HepG2 (cell line): ENCODE measurements at regions not wholly inside any gene's neighbourhood (a gene's known extent, or its start where the extent isn't known, plus 50 kb on each side); places are given as distances from the start of the nearest gene placed in this dataset.

Experiments
- ATAC-seq: fragments of 200-7000 bp; cut with Tn5 transposase; 3 replicates; pipeline ENCODE4 v1.9.1; 2020; ENCODE audit warnings: mild to moderate bottlenecking, moderate library complexity
- BruUV-seq: library from RNA; stranded (reverse); fragments of 400-500 nt; replicated peaks from 2 replicates; lab custom pipeline; 2021; lab: Mats Ljungman, UMichigan
- CTCF ChIA-PET: fragments of 300-600 bp; formaldehyde crosslinking; extraction: SDS; loops from one replicate; lab custom pipeline; 2021; ENCODE audit warnings: low total read pairs, inconsistent platforms, low intra/inter-chr PET ratio; lab: Yijun Ruan, JAX
- POLR2A ChIA-PET: fragments of 350-600 bp; sonication (Branson Sonifier 250); formaldehyde crosslinking; loops from one replicate; lab custom pipeline; 2020; ENCODE audit warnings: antibody characterized with exemption, inconsistent platforms; lab: Yijun Ruan, JAX
- DNase-seq: peaks from one replicate; pipeline ENCODE4 v3.0.0-alpha.2; 2015; ENCODE audit warnings: low spot score
- FAIRE-seq: peaks from 3 replicates; lab custom pipeline; 2011; peaks lifted over from hg19 to GRCh38; lab: Jason Lieb, UNC
- H2AFZ ChIP-seq: one replicate; pipeline ENCODE4 v1.6.1; 2011; ENCODE audit warnings: low read length, inconsistent platforms
- H3K27ac ChIP-seq: fragments of 300-600 bp; 3 replicates; pipeline ENCODE4 v1.8.0; 2011; ENCODE audit warnings: mixed run types, mild to moderate bottlenecking, mixed read lengths, low read length, inconsistent platforms; ENCODE audit not compliant: insufficient read depth; ENCODE audit errors: extremely low read length
- H3K27me3 ChIP-seq, 2 experiments: fragments of 200-600 bp in 1 of 2; 2 replicates in 1 of 2; 3 replicates in 1 of 2; pipeline versions ENCODE4 v1.6.0 to v1.8.0; 2011; ENCODE audit warnings: low read length in 2 of 2, mild to moderate bottlenecking in 2 of 2, moderate library complexity in 2 of 2, inconsistent platforms in 1 of 2; ENCODE audit not compliant: insufficient read depth in 2 of 2, control insufficient read depth in 1 of 2
- H3K36me3 ChIP-seq, 2 experiments: fragments of 200-600 bp in 1 of 2; replicated peaks in 1 of 2; 2 replicates in 1 of 2; 3 replicates in 1 of 2; pipeline versions ENCODE4 v1.5.1 to v1.8.0; 2011; ENCODE audit warnings: low read length in 2 of 2, inconsistent platforms in 1 of 2; ENCODE audit not compliant: insufficient read depth in 2 of 2, control insufficient read depth in 1 of 2
- H3K4me1 ChIP-seq: 2 replicates; pipeline ENCODE4 v1.5.1; 2012; ENCODE audit warnings: low read length, inconsistent platforms; ENCODE audit not compliant: insufficient read depth
- H3K4me2 ChIP-seq: 2 replicates; pipeline ENCODE4 v1.6.0; 2011; ENCODE audit warnings: low read depth, low read length, inconsistent platforms
- H3K4me3 ChIP-seq, 3 experiments: fragments of 200-600 bp in 1 of 3; sonication (generic), shearing (Covaris generic) in 1 of 3; replicated peaks in 1 of 3; 2 replicates each; pipeline ENCODE4 v1.5.1; 2011 to 2016; ENCODE audit warnings: low read length in 3 of 3, inconsistent platforms in 2 of 3, low read depth in 2 of 3, mild to moderate bottlenecking in 2 of 3, control low read depth in 1 of 3, mixed read lengths in 1 of 3; ENCODE audit not compliant: insufficient read depth in 1 of 3
- H3K79me2 ChIP-seq: one replicate; pipeline ENCODE4 v1.6.1; 2011; ENCODE audit warnings: low read length, inconsistent platforms; ENCODE audit not compliant: insufficient read depth
- H3K9ac ChIP-seq: 2 replicates; pipeline ENCODE4 v1.6.0; 2011; ENCODE audit warnings: mild to moderate bottlenecking, low read depth, low read length, inconsistent platforms; ENCODE audit not compliant: insufficient read depth
- H3K9me3 ChIP-seq: 2 replicates; pipeline ENCODE4 v1.5.1; 2012; ENCODE audit warnings: mild to moderate bottlenecking, low read length
- H4K20me1 ChIP-seq: 2 replicates; pipeline ENCODE4 v1.6.0; 2011; ENCODE audit warnings: inconsistent platforms, mild to moderate bottlenecking, low read length, moderate library complexity; ENCODE audit not compliant: insufficient read depth
- CEBPB ChIP-seq: IDR thresholded peaks from 2 replicates; pipeline ENCODE4 v1.6.1; 2011; ENCODE audit warnings: low read depth, low read length, improper control_type of control experiment, borderline replicate concordance
- FIP1L1 ChIP-seq: fragments of 200-400 bp; formaldehyde crosslinking; IDR thresholded peaks from 2 replicates; pipeline ENCODE4 v1.6.1; 2018; ENCODE audit warnings: low read depth, mild to moderate bottlenecking, low read length, moderate library complexity, borderline replicate concordance; ENCODE audit not compliant: insufficient read depth
- HHEX ChIP-seq: IDR thresholded peaks from 2 replicates; pipeline ENCODE4 v1.6.1; 2016; ENCODE audit warnings: control low read depth
- HMG20A ChIP-seq: IDR thresholded peaks from 2 replicates; pipeline ENCODE4 v1.6.1; 2016; ENCODE audit warnings: borderline replicate concordance
- KLF13 ChIP-seq: sonication (generic); formaldehyde crosslinking; IDR thresholded peaks from 2 replicates; pipeline ENCODE4 v1.4.0; 2020; ENCODE audit warnings: mild to moderate bottlenecking, missing genetic modification reagents
- MXD4 ChIP-seq: IDR thresholded peaks from 2 replicates; pipeline ENCODE4 v1.6.1; 2016; ENCODE audit warnings: mild to moderate bottlenecking, missing biosample characterization, missing genetic modification reagents
- PAWR ChIP-seq: sonication (generic); formaldehyde crosslinking; IDR thresholded peaks from 2 replicates; pipeline ENCODE4 v1.4.0; 2020; ENCODE audit warnings: missing genetic modification reagents, mild to moderate bottlenecking, borderline replicate concordance
- RFX5 ChIP-seq: IDR thresholded peaks from 2 replicates; pipeline ENCODE4 v1.6.1; 2011; ENCODE audit warnings: low read depth, low read length, improper control_type of control experiment
- SOX5 ChIP-seq: IDR thresholded peaks from 2 replicates; pipeline ENCODE4 v1.6.1; 2016; ENCODE audit warnings: borderline replicate concordance
- ZFY ChIP-seq: sonication (generic); formaldehyde crosslinking; IDR thresholded peaks from 2 replicates; pipeline ENCODE4 v1.4.0; 2020; ENCODE audit warnings: missing genetic modification reagents
- ZNF337 ChIP-seq: sonication (generic); formaldehyde crosslinking; IDR thresholded peaks from 2 replicates; pipeline ENCODE4 v1.5.1; 2020; ENCODE audit warnings: missing genetic modification reagents, low read depth, mild to moderate bottlenecking, borderline replicate concordance
- ZNF382 ChIP-seq: sonication (generic); formaldehyde crosslinking; IDR thresholded peaks from 2 replicates; pipeline ENCODE4 v1.5.0; 2020; ENCODE audit warnings: missing genetic modification reagents, mild to moderate bottlenecking, borderline replicate concordance
- ZNF83 ChIP-seq: sonication (generic); formaldehyde crosslinking; IDR thresholded peaks from 2 replicates; pipeline ENCODE4 v1.4.0; 2020; ENCODE audit warnings: missing genetic modification reagents, mild to moderate bottlenecking, borderline replicate concordance
- WGBS: methylation state at CpG from one replicate; pipeline ENCODE4 v1.1.6; 2017; ENCODE audit warnings: low lambda C conversion rate; 5-methylcytosine and 5-hydroxymethylcytosine counted together
- in situ Hi-C: cut with HindIII; loops from 2 replicates; pipeline ENCODE4 v1.10.0; 2017; ENCODE audit warnings: low pct_unique_long_range_greater_than_20kb; ENCODE audit not compliant: extremely low pct_ligation_motif_present
- intact Hi-C: fragments of 100-400 bp; cut with micrococcal nuclease; formaldehyde crosslinking; loops from one replicate; pipeline ENCODE4 v1.10.0; 2022; ENCODE audit not compliant: unreplicated experiment
- TF ChIP-seq, protein P1 (sequence below): sonication (generic); formaldehyde crosslinking; IDR thresholded peaks from 2 replicates; pipeline ENCODE4 v1.4.0; 2020; ENCODE audit warnings: missing genetic modification reagents, borderline replicate concordance
- TF ChIP-seq, protein P2 (sequence below): sonication (generic); formaldehyde crosslinking; IDR thresholded peaks from 2 replicates; pipeline ENCODE4 v1.4.0; 2020; ENCODE audit warnings: missing genetic modification reagents
- TF ChIP-seq, protein P3 (sequence below): sonication (generic); formaldehyde crosslinking; IDR thresholded peaks from 2 replicates; pipeline ENCODE4 v1.8.0; 2022; ENCODE audit warnings: missing genetic modification reagents, mild to moderate bottlenecking, moderate library complexity, borderline replicate concordance

DNA sequence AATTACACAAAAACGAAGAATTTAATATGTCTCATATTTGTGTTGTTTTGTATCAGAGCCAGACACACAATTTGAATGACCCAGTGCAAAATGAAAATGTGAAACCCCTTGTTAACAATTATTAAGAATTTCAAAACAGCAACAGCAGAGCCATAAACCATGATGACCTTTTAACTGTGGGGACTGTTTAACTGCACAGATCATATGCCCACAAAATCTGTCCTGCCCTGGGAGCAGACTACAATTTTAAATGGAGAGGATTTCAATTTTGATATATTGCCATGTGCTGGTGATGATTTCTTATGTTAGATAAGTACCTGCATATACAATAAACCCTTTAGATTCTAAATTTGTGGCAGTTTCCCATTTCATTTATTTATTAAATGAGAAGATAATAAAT is 455.5 kb upstream of the MGAT4C start:
- FAIRE-seq, result no peak
- H2AFZ ChIP-seq, result no peak overlapping the region
- H3K9me3 ChIP-seq, result peaks cover 41% of the 10 kb centered on the region
- no peak overlapping the region for H3K9ac ChIP-seq
- DNase-seq, result no peak
- in situ Hi-C loops, result no loop called here
- TF ChIP-seq MXD4 (CRISPR knock-in tag), result no peak
- no peak for TF ChIP-seq HHEX
- TF ChIP-seq, protein P1, sequence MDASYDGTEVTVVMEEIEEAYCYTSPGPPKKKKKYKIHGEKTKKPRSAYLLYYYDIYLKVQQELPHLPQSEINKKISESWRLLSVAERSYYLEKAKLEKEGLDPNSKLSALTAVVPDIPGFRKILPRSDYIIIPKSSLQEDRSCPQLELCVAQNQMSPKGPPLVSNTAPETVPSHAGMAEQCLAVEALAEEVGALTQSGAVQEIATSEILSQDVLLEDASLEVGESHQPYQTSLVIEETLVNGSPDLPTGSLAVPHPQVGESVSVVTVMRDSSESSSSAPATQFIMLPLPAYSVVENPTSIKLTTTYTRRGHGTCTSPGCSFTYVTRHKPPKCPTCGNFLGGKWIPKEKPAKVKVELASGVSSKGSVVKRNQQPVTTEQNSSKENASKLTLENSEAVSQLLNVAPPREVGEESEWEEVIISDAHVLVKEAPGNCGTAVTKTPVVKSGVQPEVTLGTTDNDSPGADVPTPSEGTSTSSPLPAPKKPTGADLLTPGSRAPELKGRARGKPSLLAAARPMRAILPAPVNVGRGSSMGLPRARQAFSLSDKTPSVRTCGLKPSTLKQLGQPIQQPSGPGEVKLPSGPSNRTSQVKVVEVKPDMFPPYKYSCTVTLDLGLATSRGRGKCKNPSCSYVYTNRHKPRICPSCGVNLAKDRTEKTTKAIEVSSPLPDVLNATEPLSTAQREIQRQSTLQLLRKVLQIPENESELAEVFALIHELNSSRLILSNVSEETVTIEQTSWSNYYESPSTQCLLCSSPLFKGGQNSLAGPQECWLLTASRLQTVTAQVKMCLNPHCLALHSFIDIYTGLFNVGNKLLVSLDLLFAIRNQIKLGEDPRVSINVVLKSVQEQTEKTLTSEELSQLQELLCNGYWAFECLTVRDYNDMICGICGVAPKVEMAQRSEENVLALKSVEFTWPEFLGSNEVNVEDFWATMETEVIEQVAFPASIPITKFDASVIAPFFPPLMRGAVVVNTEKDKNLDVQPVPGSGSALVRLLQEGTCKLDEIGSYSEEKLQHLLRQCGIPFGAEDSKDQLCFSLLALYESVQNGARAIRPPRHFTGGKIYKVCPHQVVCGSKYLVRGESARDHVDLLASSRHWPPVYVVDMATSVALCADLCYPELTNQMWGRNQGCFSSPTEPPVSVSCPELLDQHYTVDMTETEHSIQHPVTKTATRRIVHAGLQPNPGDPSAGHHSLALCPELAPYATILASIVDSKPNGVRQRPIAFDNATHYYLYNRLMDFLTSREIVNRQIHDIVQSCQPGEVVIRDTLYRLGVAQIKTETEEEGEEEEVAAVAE (CRISPR knock-in tag), result no peak
- TF ChIP-seq ZNF337 (CRISPR knock-in tag), result no peak
- no peak for TF ChIP-seq RFX5
- no peak for TF ChIP-seq SOX5 (CRISPR knock-in tag)
- no peak for TF ChIP-seq ZNF83 (CRISPR knock-in tag)
- no peak for TF ChIP-seq KLF13 (CRISPR knock-in tag)
- no peak for TF ChIP-seq PAWR
- TF ChIP-seq, protein P2, sequence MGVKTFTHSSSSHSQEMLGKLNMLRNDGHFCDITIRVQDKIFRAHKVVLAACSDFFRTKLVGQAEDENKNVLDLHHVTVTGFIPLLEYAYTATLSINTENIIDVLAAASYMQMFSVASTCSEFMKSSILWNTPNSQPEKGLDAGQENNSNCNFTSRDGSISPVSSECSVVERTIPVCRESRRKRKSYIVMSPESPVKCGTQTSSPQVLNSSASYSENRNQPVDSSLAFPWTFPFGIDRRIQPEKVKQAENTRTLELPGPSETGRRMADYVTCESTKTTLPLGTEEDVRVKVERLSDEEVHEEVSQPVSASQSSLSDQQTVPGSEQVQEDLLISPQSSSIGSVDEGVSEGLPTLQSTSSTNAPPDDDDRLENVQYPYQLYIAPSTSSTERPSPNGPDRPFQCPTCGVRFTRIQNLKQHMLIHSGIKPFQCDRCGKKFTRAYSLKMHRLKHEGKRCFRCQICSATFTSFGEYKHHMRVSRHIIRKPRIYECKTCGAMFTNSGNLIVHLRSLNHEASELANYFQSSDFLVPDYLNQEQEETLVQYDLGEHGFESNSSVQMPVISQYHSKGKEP (CRISPR knock-in tag), result no peak
- TF ChIP-seq FIP1L1, result no peak
- TF ChIP-seq, protein P3, sequence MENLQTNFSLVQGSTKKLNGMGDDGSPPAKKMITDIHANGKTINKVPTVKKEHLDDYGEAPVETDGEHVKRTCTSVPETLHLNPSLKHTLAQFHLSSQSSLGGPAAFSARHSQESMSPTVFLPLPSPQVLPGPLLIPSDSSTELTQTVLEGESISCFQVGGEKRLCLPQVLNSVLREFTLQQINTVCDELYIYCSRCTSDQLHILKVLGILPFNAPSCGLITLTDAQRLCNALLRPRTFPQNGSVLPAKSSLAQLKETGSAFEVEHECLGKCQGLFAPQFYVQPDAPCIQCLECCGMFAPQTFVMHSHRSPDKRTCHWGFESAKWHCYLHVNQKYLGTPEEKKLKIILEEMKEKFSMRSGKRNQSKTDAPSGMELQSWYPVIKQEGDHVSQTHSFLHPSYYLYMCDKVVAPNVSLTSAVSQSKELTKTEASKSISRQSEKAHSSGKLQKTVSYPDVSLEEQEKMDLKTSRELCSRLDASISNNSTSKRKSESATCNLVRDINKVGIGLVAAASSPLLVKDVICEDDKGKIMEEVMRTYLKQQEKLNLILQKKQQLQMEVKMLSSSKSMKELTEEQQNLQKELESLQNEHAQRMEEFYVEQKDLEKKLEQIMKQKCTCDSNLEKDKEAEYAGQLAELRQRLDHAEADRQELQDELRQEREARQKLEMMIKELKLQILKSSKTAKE, result no peak
- TF ChIP-seq ZFY, result no peak
- TF ChIP-seq CEBPB, result no peak
- TF ChIP-seq ZNF382 (CRISPR knock-in tag), result no peak
- no peak for TF ChIP-seq HMG20A (CRISPR knock-in tag)
- TF ChIP-seq, all 625 proteins: peak for 0
- POLR2A ChIA-PET, result no interaction called here
- Histone ChIP-seq H3K27me3 (no peaks in the 10 kb centered on the region), H3K4me3 (no peak overlapping the region), H3K27ac (no peak overlapping the region), H4K20me1 (no peaks in the 10 kb centered on the region), H3K4me1 (no peaks in the 10 kb centered on the region), H3K4me2 (no peak overlapping the region), H3K79me2 (no peaks in the 10 kb centered on the region), H3K36me3 (no peaks in the 10 kb centered on the region)
- WGBS, result 0% methylated on average over 1 of the region's 1 CpG
- BruUV-seq, result no TSS peak
- intact Hi-C loops, result no loop called here
- CTCF ChIA-PET, result no interaction called here
- no peak for ATAC-seq
